NCI-H2029 (cell line): ENCODE measurements at regions not wholly inside any gene's neighbourhood (a gene's known extent, or its start where the extent isn't known, plus 50 kb on each side); places are given as distances from the start of the nearest gene placed in this dataset.
"Not testable (repeated sequence)": the region's sequence is repeated elsewhere in the genome, so short reads cannot be mapped to it uniquely, and the experiment has no call there.

Source experiments
- DNase-seq: peaks from one replicate; lab custom pipeline; 2025; lab: John Stamatoyannopoulos, UW

GRCh38 chr9:33623658-33624586 lies 99.9 kb downstream of the ANKRD18B start:
- peak; percentile 67 for DNase-seq

GRCh38 chr9:33628318-33628717 lies 104.3 kb downstream of the ANKRD18B start:
- DNase-seq = not testable (repeated sequence)

GRCh38 chr9:33628865-33629410 lies 104.9 kb downstream of the ANKRD18B start:
- DNase-seq = no peak

- DNase-seq = no peak
These were observed 109.6 kb downstream of the ANKRD18B start for GRCh38 chr9:33633636-33634035.

GRCh38 chr9:33637881-33638280 lies 113.8 kb downstream of the ANKRD18B start:
- no peak for DNase-seq

GRCh38 chr9:33638391-33638915 lies 114.4 kb downstream of the ANKRD18B start:
- no peak for DNase-seq

GRCh38 chr9:33645706-33646105 lies 121.7 kb downstream of the ANKRD18B start:
- no peak for DNase-seq

- DNase-seq = no peak
These were observed 125.4 kb downstream of the ANKRD18B start for GRCh38 chr9:33649463-33649862.

GRCh38 chr9:33651125-33651524 lies 127.1 kb downstream of the ANKRD18B start:
- no peak for DNase-seq

GRCh38 chr9:33659921-33660320 lies 135.4 kb upstream of the PRSS3 start:
- DNase-seq = no peak

GRCh38 chr9:33660772-33661171 lies 134.6 kb upstream of the PRSS3 start:
- no peak for DNase-seq

- DNase-seq = no peak
These were observed 134.2 kb upstream of the PRSS3 start for GRCh38 chr9:33661176-33661575.

GRCh38 chr9:33662871-33663270 lies 132.5 kb upstream of the PRSS3 start:
- DNase-seq = no peak

- DNase-seq = not testable (repeated sequence)
These were observed 119.1 kb upstream of the PRSS3 start for GRCh38 chr9:33676194-33676745.

- peak; percentile 19 for DNase-seq
These were observed 118.4 kb upstream of the PRSS3 start for GRCh38 chr9:33676746-33677505.

- DNase-seq = no peak
These were observed 117.9 kb upstream of the PRSS3 start for GRCh38 chr9:33677506-33677809.

GRCh38 chr9:33677961-33678360 lies 117.4 kb upstream of the PRSS3 start:
- no peak for DNase-seq

GRCh38 chr9:33682551-33682950 lies 112.8 kb upstream of the PRSS3 start:
- no peak for DNase-seq

- DNase-seq = no peak
These were observed 110.5 kb upstream of the PRSS3 start for GRCh38 chr9:33684831-33685230.

- DNase-seq = no peak
These were observed 108.4 kb upstream of the PRSS3 start for GRCh38 chr9:33686942-33687341.

GRCh38 chr9:33687779-33688178 lies 107.6 kb upstream of the PRSS3 start:
- DNase-seq = peak; percentile 55
